Body of pancreas (tissue), 4 donors: ENCODE measurements at regions not wholly inside any gene's neighbourhood (a gene's known extent, or its start where the extent isn't known, plus 50 kb on each side); places are given as distances from the start of the nearest gene placed in this dataset.

Source experiments
- ATAC-seq: fragments of 150-250 bp; one replicate; pipeline ENCODE4 v1.9.1; 2016
- DNase-seq, 4 donors: peaks; one replicate each; pipeline ENCODE4 v3.0.0-alpha.2; 2019
- H3K27ac ChIP-seq, 4 donors: fragments of 200-600 bp; sonication (generic); 1 replicate in 3 of 4; 2 replicates in 1 of 4; pipeline versions ENCODE4 v1.5.1 to v1.6.1; 2016 to 2019; ENCODE audit warnings: mild to moderate bottlenecking in 1 of 4, mixed read lengths in 1 of 4, moderate library complexity in 1 of 4
- H3K27me3 ChIP-seq, 2 donors: fragments of 200-600 bp; sonication (generic); one replicate each; pipeline ENCODE4 v1.6.0; 2016; ENCODE audit warnings: mild to moderate bottlenecking in 1 of 2
- H3K36me3 ChIP-seq, 2 donors: fragments of 200-600 bp; sonication (generic); replicated peaks in 1 of 2; 2 replicates each; pipeline ENCODE4 v1.5.1; 2016; ENCODE audit warnings: low read depth in 2 of 2; ENCODE audit not compliant: insufficient read depth in 1 of 2
- H3K4me1 ChIP-seq: fragments of 200-600 bp; sonication (generic); one replicate; pipeline ENCODE4 v1.6.0; 2016
- H3K4me3 ChIP-seq, 2 donors: fragments of 200-600 bp; sonication (generic); 1 replicate in 1 of 2; 2 replicates in 1 of 2; pipeline ENCODE4 v1.5.1; 2016 to 2019
- H3K9me3 ChIP-seq, 3 donors: fragments of 200-600 bp; sonication (generic); 1 replicate in 2 of 3; 2 replicates in 1 of 3; pipeline ENCODE4 v1.5.1; 2016
- CTCF ChIP-seq, 7 experiments: fragments of 450-650 bp in 4 of 7; fragments of 200-600 bp in 3 of 7; sonication (generic) in 3 of 7; IDR thresholded peaks; one replicate each; pipeline ENCODE4 v1.5.1; 2016 to 2019; ENCODE audit warnings: antibody characterized with exemption in 7 of 7
- POLR2A ChIP-seq, 3 donors: fragments of 450-650 bp; IDR thresholded peaks; one replicate each; pipeline ENCODE4 v1.6.1; 2016; ENCODE audit warnings: antibody characterized with exemption in 3 of 3, mild to moderate bottlenecking in 2 of 3
- WGBS, 2 donors: methylation state at CpG; one replicate each; pipeline ENCODE4 v1.1.5; 2017; 5-methylcytosine and 5-hydroxymethylcytosine counted together
- intact Hi-C: fragments of 100-400 bp; cut with DNase I; formaldehyde crosslinking; loops from one replicate; pipeline ENCODE4 v1.15.1; 2023

GRCh38 chr6:44656691-44657090 lies 269.2 kb downstream of the CDC5L start:
- no peak for ATAC-seq
- H3K36me3 ChIP-seq: no peaks in the 10 kb centered on the region
- no peak overlapping the region for H3K4me3 ChIP-seq
- no peaks in the 10 kb centered on the region for H3K27me3 ChIP-seq
- WGBS, 2 donors: 69 to 76% methylated on average over 6 of the region's 6 CpGs
- TF ChIP-seq POLR2A (IDR thresholded peaks at IDR 0.05): no peak
- no peak for TF ChIP-seq CTCF (IDR thresholded peaks at IDR 0.05)
- H3K9me3 ChIP-seq: no peaks in the 10 kb centered on the region
- no peak for DNase-seq
- H3K27ac ChIP-seq: no peak overlapping the region
- H3K4me1 ChIP-seq: peaks cover 7% of the 10 kb centered on the region
- intact Hi-C loops: no loop called here

DNA sequence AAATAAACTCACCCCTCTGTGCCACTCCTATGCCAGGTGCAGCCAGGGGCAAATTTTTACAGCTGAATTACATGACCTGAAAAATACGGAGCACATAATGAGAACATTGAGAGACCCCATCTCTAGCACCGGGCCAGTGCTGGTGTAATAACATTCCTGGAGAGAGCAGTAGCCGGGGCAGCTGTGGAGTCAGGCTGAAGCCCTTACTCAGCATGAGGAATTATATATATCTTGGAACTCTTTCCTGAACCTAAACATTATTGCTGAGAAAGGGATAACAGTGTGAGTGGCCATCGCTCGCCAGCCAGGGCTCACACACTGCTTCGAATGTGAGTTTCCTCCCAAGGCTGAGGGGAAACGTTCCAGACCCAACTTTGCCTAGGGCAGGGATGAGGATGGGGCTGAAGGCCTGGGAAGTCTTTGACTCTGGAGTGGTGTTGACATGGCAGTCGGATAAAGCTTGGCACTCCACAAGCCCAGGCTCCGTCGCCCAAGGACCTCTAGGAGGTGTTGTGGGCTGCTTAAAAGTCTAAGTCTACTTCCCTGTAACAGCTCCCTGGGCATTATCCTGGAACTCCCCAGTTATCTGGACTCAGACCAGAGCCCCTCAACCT lies 269.8 kb downstream of the CDC5L start:
- no peak for ATAC-seq

GRCh38 chr6:44658571-44658970 lies 271.1 kb downstream of the CDC5L start:
- no peak overlapping the region for H3K4me3 ChIP-seq
- no peaks in the 10 kb centered on the region for H3K27me3 ChIP-seq
- no peaks in the 10 kb centered on the region for H3K36me3 ChIP-seq
- no peak for TF ChIP-seq POLR2A (IDR thresholded peaks at IDR 0.05)
- no peak for TF ChIP-seq CTCF (IDR thresholded peaks at IDR 0.05)
- peaks cover 7% of the 10 kb centered on the region for H3K4me1 ChIP-seq
- H3K9me3 ChIP-seq: no peaks in the 10 kb centered on the region
- no peak overlapping the region for H3K27ac ChIP-seq
- ATAC-seq: no peak
- intact Hi-C loops: no loop called here
- DNase-seq: no peak

More for the DNA sequence above, 269.8 kb downstream of the CDC5L start:
- Histone ChIP-seq H3K27me3 (no peaks in the 10 kb centered on the region), H3K27ac (no peak overlapping the region), H3K9me3 (no peaks in the 10 kb centered on the region), H3K4me3 (no peak overlapping the region), H3K4me1 (peaks cover 7% of the 10 kb centered on the region), H3K36me3 (no peaks in the 10 kb centered on the region)
- intact Hi-C loops: no loop called here
- no peak for TF ChIP-seq POLR2A (IDR thresholded peaks at IDR 0.05)
- no peak for TF ChIP-seq CTCF (IDR thresholded peaks at IDR 0.05)
- DNase-seq: no peak
- 83 to 85% methylated on average over 10 of the region's 10 CpGs for WGBS, 2 donors

DNA sequence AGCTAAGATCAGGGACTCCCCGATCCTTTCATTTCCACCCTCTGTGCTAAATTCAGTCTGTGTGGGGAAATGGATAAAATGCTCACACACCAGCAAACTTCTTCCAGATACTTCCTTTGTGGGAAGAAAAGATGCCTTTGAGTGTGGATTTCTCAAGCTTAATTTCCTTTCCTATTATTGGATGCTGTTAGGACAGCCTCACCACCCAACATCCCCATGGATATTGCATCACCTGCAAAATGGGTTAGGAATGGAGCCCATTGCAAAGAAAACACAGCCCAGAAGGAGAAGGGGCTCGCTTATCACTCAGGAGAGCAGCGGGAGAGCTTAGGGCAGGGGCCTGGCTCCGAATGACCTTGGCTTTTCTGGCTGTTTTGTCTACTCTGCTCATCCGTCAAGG lies 272.2 kb downstream of the CDC5L start:
- ATAC-seq: no peak
- TF ChIP-seq POLR2A (IDR thresholded peaks at IDR 0.05): no peak
- no peak for TF ChIP-seq CTCF (IDR thresholded peaks at IDR 0.05)
- H3K36me3 ChIP-seq: no peaks in the 10 kb centered on the region
- intact Hi-C loops: no loop called here
- 84 to 85% methylated on average over 5 of the region's 5 CpGs for WGBS, 2 donors
- H3K4me1 ChIP-seq: peaks cover 7% of the 10 kb centered on the region
- H3K9me3 ChIP-seq: no peaks in the 10 kb centered on the region
- DNase-seq: no peak
- no peak overlapping the region for H3K27ac ChIP-seq
- H3K4me3 ChIP-seq: no peak overlapping the region
- H3K27me3 ChIP-seq: no peaks in the 10 kb centered on the region

DNA sequence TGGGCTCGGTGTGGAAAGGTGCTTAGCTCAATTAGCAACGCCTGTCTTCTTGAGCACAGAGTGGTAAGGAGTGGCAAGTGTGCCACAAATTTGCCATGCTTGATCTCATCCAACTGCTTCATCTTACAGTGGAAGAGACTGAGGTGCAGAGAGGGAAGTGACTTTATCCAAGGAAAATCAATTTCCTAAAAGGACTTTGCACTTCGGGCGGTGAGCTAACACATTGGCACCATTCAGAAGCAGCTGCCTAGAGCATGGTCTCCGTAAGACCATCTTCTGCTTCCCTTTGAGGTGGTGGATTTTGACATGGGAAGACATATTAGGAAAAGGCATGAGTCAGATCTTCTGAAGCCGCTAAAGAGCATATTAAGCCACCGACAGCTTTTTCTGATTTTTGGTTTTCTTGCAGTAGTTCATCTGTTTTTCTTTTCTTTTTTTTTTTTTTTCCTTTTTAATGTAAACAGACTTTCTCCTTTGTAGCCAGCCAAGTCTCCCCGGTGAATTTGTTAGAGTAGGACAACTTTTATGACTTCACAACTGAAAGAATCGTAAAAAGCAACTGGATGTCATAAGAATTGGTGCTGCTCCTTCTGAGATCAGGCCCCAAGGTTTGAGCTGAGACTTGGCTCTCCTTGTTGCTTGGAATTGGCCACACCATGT lies 273.2 kb downstream of the CDC5L start:
- DNase-seq (no peak), ATAC-seq (no peak)
- Histone ChIP-seq H3K27me3 (no peaks in the 10 kb centered on the region), H3K36me3 (no peaks in the 10 kb centered on the region), H3K4me1 (peaks cover under 1% of the 10 kb centered on the region), H3K9me3 (no peaks in the 10 kb centered on the region), H3K27ac (no peak overlapping the region), H3K4me3 (no peak overlapping the region)
- intact Hi-C loops: no loop called here
- TF ChIP-seq CTCF (IDR thresholded peaks at IDR 0.05) (no peak), POLR2A (IDR thresholded peaks at IDR 0.05) (no peak)
- 67 to 70% methylated on average over 9 of the region's 9 CpGs for WGBS, 2 donors
